SK-N-SH (cell line): ENCODE measurements at regions not wholly inside any gene's neighbourhood (a gene's known extent, or its start where the extent isn't known, plus 50 kb on each side); places are given as distances from the start of the nearest gene placed in this dataset.

Experiments used
- CTCF ChIA-PET: fragments of 300-600, 350-600 bp; formaldehyde crosslinking; extraction: SDS; loops from one replicate; lab custom pipeline; 2021; lab: Yijun Ruan, JAX
- POLR2A ChIA-PET: fragments of 350-600 bp; sonication (Branson Sonifier 250); formaldehyde crosslinking; extraction: SDS; loops from one replicate; lab custom pipeline; 2020; ENCODE audit warnings: antibody characterized with exemption, inconsistent platforms; lab: Yijun Ruan, JAX
- DNase-seq: peaks from one replicate; pipeline ENCODE4 v3.0.0; 2012
- H2AFZ ChIP-seq: fragments of 200-600 bp; sonication (generic); 2 replicates; pipeline ENCODE4 v1.8.1; 2016; ENCODE audit warnings: antibody characterized with exemption, mild to moderate bottlenecking, low read depth
- H3F3A ChIP-seq: fragments of 200-600 bp; sonication (generic); replicated peaks from 2 replicates; pipeline ENCODE3; 2016; ENCODE audit warnings: antibody characterized with exemption, mild to moderate bottlenecking; ENCODE audit not compliant: insufficient read depth
- H3K27ac ChIP-seq, 2 experiments: fragments of 200-500 bp in 1 of 2; fragments of 200-600 bp in 1 of 2; sonication (Bioruptor generic) in 1 of 2; sonication (generic), shearing (Covaris generic) in 1 of 2; 2 replicates each; pipeline versions ENCODE4 v1.5.1 to v1.6.1; 2014 to 2016; ENCODE audit warnings: low read depth in 2 of 2, inconsistent platforms in 1 of 2, low read length in 1 of 2, mild to moderate bottlenecking in 1 of 2, mixed read lengths in 1 of 2
- H3K27me3 ChIP-seq: fragments of 200-600 bp; sonication (generic), shearing (Covaris generic); 2 replicates; pipeline ENCODE4 v1.6.1; 2016; ENCODE audit warnings: mixed run types; ENCODE audit not compliant: insufficient read depth
- H3K36me3 ChIP-seq, 2 experiments: fragments of 200-500 bp in 1 of 2; fragments of 200-600 bp in 1 of 2; sonication (Bioruptor generic) in 1 of 2; sonication (generic) in 1 of 2; replicated peaks in 1 of 2; 2 replicates each; pipeline versions ENCODE3 to v1.5.1; 2014 to 2016; ENCODE audit warnings: low read length in 1 of 2, mild to moderate bottlenecking in 1 of 2; ENCODE audit not compliant: insufficient read depth in 2 of 2, control insufficient read depth in 1 of 2
- H3K4me1 ChIP-seq, 2 experiments: fragments of 200-500 bp in 1 of 2; fragments of 200-600 bp in 1 of 2; sonication (Bioruptor generic) in 1 of 2; sonication (generic), shearing (Covaris generic) in 1 of 2; 2 replicates each; pipeline versions ENCODE4 v1.5.1 to v1.6.1; 2014 to 2016; ENCODE audit warnings: low read depth in 1 of 2, low read length in 1 of 2, mixed run types in 1 of 2; ENCODE audit not compliant: insufficient read depth in 2 of 2, control insufficient read depth in 1 of 2
- H3K4me2 ChIP-seq: fragments of 200-600 bp; sonication (generic), shearing (Covaris generic); 2 replicates; pipeline ENCODE4 v1.6.1; 2017; ENCODE audit warnings: mixed run types
- H3K4me3 ChIP-seq, 2 experiments: fragments of 200-500 bp in 1 of 2; fragments of 200-600 bp in 1 of 2; sonication (Bioruptor generic) in 1 of 2; sonication (generic), shearing (Covaris generic) in 1 of 2; 2 replicates each; pipeline versions ENCODE4 v1.5.1 to v1.8.1; 2014 to 2016; ENCODE audit warnings: low read depth in 2 of 2, inconsistent platforms in 1 of 2, low read length in 1 of 2, mild to moderate bottlenecking in 1 of 2, mixed read lengths in 1 of 2, moderate library complexity in 1 of 2
- H3K79me2 ChIP-seq: fragments of 200-600 bp; sonication (generic); 2 replicates; pipeline ENCODE4 v1.8.1; 2017; ENCODE audit warnings: mild to moderate bottlenecking; ENCODE audit not compliant: insufficient read depth
- H3K9ac ChIP-seq: fragments of 200-600 bp; sonication (generic); 2 replicates; pipeline ENCODE4 v1.6.1; 2017; ENCODE audit warnings: mixed run types
- H3K9me2 ChIP-seq: fragments of 200-600 bp; sonication (generic); 2 replicates; pipeline ENCODE4 v1.6.1; 2017; ENCODE audit warnings: mixed run types
- H3K9me3 ChIP-seq: fragments of 200-600 bp; sonication (generic); 2 replicates; pipeline ENCODE4 v1.6.1; 2017; ENCODE audit warnings: mixed run types, mild to moderate bottlenecking, moderate library complexity
- H4K20me1 ChIP-seq: fragments of 200-600 bp; sonication (generic); 2 replicates; pipeline ENCODE4 v1.6.1; 2017; ENCODE audit warnings: mild to moderate bottlenecking, mixed run types; ENCODE audit not compliant: insufficient read depth
- CHD2 ChIP-seq: fragments of 150-350 bp; IDR thresholded peaks from 2 replicates; pipeline ENCODE4 v1.6.1; 2018; ENCODE audit warnings: low read length; ENCODE audit not compliant: partially characterized antibody
- EP300 ChIP-seq, 2 experiments: IDR thresholded peaks; 2 replicates each; pipeline versions ENCODE4 v1.4.0 to v1.6.1; 2012; ENCODE audit warnings: borderline replicate concordance in 1 of 2, low read depth in 1 of 2, low read length in 1 of 2
- FOXM1 ChIP-seq: IDR thresholded peaks from 2 replicates; pipeline ENCODE4 v1.4.0; 2012; ENCODE audit warnings: low read depth, mild to moderate bottlenecking
- GABPA ChIP-seq: IDR thresholded peaks from 2 replicates; pipeline ENCODE4 v1.4.0; 2012; ENCODE audit warnings: low read depth, mild to moderate bottlenecking
- GATA2 ChIP-seq: sonication (generic); formaldehyde crosslinking; IDR thresholded peaks from 2 replicates; pipeline ENCODE4 v1.5.0; 2020; ENCODE audit warnings: mild to moderate bottlenecking, missing genetic modification reagents
- MEF2A ChIP-seq: IDR thresholded peaks from 2 replicates; pipeline ENCODE4 v1.4.0; 2012; ENCODE audit warnings: low read depth, borderline replicate concordance
- MXI1 ChIP-seq: IDR thresholded peaks from 2 replicates; pipeline ENCODE4 v1.6.1; 2012; ENCODE audit warnings: mild to moderate bottlenecking, low read depth, low read length, improper control_type of control experiment
- NFIC ChIP-seq: IDR thresholded peaks from 2 replicates; pipeline ENCODE4 v1.4.0; 2012; ENCODE audit warnings: borderline replicate concordance
- NRF1 ChIP-seq: IDR thresholded peaks from 2 replicates; pipeline ENCODE4 v1.6.1; 2012; ENCODE audit warnings: low read depth, mild to moderate bottlenecking, low read length
- PBX3 ChIP-seq: IDR thresholded peaks from 2 replicates; pipeline ENCODE4; 2012
- POLR2AphosphoS5 ChIP-seq: IDR thresholded peaks from 2 replicates; pipeline ENCODE4 v1.6.1; 2012; ENCODE audit warnings: low read depth, low read length
- RFX5 ChIP-seq: IDR thresholded peaks from 2 replicates; pipeline ENCODE4 v1.6.1; 2012; ENCODE audit warnings: mild to moderate bottlenecking, improper control_type of control experiment, low read length
- RXRA ChIP-seq: IDR thresholded peaks from 2 replicates; pipeline ENCODE4 v1.4.0; 2012; ENCODE audit warnings: low read depth, mild to moderate bottlenecking, borderline replicate concordance
- SIN3A ChIP-seq: IDR thresholded peaks from 2 replicates; pipeline ENCODE4 v1.6.1; 2012; ENCODE audit warnings: low read depth, mild to moderate bottlenecking, low read length, moderate library complexity, borderline replicate concordance
- TAF1 ChIP-seq: IDR thresholded peaks from 2 replicates; pipeline ENCODE4 v1.6.1; 2012; ENCODE audit warnings: low read depth, mild to moderate bottlenecking, low read length, moderate library complexity, borderline replicate concordance
- YY1 ChIP-seq: IDR thresholded peaks from 2 replicates; pipeline ENCODE4 v1.4.0; 2012; ENCODE audit warnings: low read depth, mild to moderate bottlenecking
- ZBTB33 ChIP-seq: IDR thresholded peaks from 2 replicates; pipeline ENCODE4 v1.4.0; 2012; ENCODE audit warnings: low read depth, borderline replicate concordance
- WGBS: methylation state at CpG from one replicate; pipeline ENCODE4 v1.1.6; 2017; ENCODE audit warnings: low lambda C conversion rate; 5-methylcytosine and 5-hydroxymethylcytosine counted together
- TF ChIP-seq, protein P1 (sequence below): fragments of 150-350 bp; IDR thresholded peaks from 2 replicates; pipeline ENCODE4 v1.6.1; 2017; ENCODE audit warnings: antibody characterized with exemption, low read length, low read depth, borderline replicate concordance
- TF ChIP-seq, protein P2 (sequence below): IDR thresholded peaks from 2 replicates; pipeline ENCODE4 v1.4.0; 2012; ENCODE audit warnings: low read depth

DNA sequence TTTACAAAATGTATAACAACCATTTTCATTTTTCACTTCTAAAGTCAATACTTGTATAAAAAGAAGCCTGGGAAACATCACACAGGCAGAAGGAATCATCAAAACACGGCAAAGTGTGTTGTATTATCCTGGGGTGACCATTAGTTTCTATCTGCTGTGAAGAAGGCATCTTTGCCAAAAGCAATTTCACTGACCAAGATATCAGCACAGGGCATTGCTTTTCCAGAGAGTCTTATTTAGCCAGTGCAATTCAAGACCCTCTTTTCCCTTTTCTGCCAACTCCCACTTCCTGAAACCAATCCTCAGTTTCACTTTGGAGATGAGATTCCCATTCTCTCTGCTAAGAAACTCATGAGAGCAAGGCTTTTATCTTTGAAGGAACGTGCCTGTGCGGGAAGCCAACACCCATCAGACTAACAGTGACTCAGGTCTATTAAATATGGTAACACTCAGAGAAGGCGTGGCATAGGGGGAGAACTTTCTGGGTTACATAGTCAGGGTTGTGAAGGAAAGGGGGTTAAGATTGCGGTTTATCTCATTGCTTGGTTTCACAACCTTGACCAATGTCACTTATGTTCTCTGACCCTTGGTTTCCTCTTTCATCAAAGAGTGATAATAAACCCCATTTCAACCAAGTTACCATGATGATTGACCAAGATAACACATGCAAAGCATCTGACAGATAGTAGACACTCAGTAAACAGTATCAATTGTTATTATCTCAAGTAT, 666.9 kb upstream of the KLF4 start:
- Histone ChIP-seq H3K27ac (no peak overlapping the region), H3K4me3 (no peak overlapping the region), H3K36me3 (no peaks in the 10 kb centered on the region), H3K79me2 (no peaks in the 10 kb centered on the region), H3K9me3 (no peaks in the 10 kb centered on the region), H4K20me1 (no peaks in the 10 kb centered on the region), H3K9me2 (no peaks in the 10 kb centered on the region), H3K9ac (no peak overlapping the region), H3K4me1 (no peaks in the 10 kb centered on the region), H3K27me3 (peaks cover 6% of the 10 kb centered on the region; the same call in 1 of the 2 replicates), H3K4me2 (no peak overlapping the region), H3F3A (no peaks in the 10 kb centered on the region), H2AFZ (no peak overlapping the region)
- WGBS: 27% methylated on average over 5 of the region's 5 CpGs
- POLR2A ChIA-PET: no interaction called here
- CTCF ChIA-PET: no interaction called here
- TF ChIP-seq YY1 (no peak), NRF1 (no peak), ZBTB33 (no peak)
- TF ChIP-seq, protein P1, sequence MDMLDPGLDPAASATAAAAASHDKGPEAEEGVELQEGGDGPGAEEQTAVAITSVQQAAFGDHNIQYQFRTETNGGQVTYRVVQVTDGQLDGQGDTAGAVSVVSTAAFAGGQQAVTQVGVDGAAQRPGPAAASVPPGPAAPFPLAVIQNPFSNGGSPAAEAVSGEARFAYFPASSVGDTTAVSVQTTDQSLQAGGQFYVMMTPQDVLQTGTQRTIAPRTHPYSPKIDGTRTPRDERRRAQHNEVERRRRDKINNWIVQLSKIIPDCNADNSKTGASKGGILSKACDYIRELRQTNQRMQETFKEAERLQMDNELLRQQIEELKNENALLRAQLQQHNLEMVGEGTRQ: no peak
- no peak for DNase-seq

GRCh38 chr9:108153416-108153815, 663.8 kb upstream of the KLF4 start:
- Histone ChIP-seq H3K4me2 (no peak overlapping the region), H2AFZ (no peak overlapping the region), H3K4me1 (no peaks in the 10 kb centered on the region), H3K9ac (no peak overlapping the region), H3K4me3 (no peak overlapping the region), H3K27me3 (no peaks in the 10 kb centered on the region), H3K27ac (no peak overlapping the region), H4K20me1 (no peaks in the 10 kb centered on the region), H3K9me2 (no peaks in the 10 kb centered on the region), H3F3A (no peaks in the 10 kb centered on the region), H3K9me3 (no peaks in the 10 kb centered on the region), H3K79me2 (no peaks in the 10 kb centered on the region), H3K36me3 (no peaks in the 10 kb centered on the region)
- 51% methylated on average over 4 of the region's 4 CpGs for WGBS
- DNase-seq: no peak
- ChIA-PET POLR2A (no interaction called here), CTCF (interaction anchor here (1.3 kb wide), 1 partner anchor 30 kb away, joined by 3 read pairs; no protein-coding TSS in a partner anchor)
- TF ChIP-seq, protein P2, sequence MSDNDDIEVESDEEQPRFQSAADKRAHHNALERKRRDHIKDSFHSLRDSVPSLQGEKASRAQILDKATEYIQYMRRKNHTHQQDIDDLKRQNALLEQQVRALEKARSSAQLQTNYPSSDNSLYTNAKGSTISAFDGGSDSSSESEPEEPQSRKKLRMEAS: no peak
- no peak for TF ChIP-seq POLR2AphosphoS5
- TF ChIP-seq NFIC: no peak
- no peak for TF ChIP-seq GATA2
- no peak for TF ChIP-seq RXRA
- no peak for TF ChIP-seq FOXM1
- TF ChIP-seq RFX5: no peak
- TF ChIP-seq CHD2: no peak
- TF ChIP-seq SIN3A: no peak
- TF ChIP-seq, protein P1: no peak
- no peak for TF ChIP-seq MXI1
- TF ChIP-seq TAF1: no peak
- no peak for TF ChIP-seq MEF2A
- no peak for TF ChIP-seq EP300 (IDR thresholded peaks at IDR 0.05; ENCODE audit: borderline replicate concordance in 1 of 2, low read depth in 1 of 2, low read length in 1 of 2)
- TF ChIP-seq GABPA: no peak
- no peak for TF ChIP-seq PBX3
